ES-I3 (cell line): ENCODE measurements at regions not wholly inside any gene's neighbourhood (a gene's known extent, or its start where the extent isn't known, plus 50 kb on each side); places are given as distances from the start of the nearest gene placed in this dataset.

Experiments used
- H3K36me3 ChIP-seq: 2 replicates; pipeline ENCODE4 v1.6.1; 2013; ENCODE audit warnings: mild to moderate bottlenecking, low read length, control low read depth, moderate library complexity; ENCODE audit not compliant: insufficient read depth
- H3K4me1 ChIP-seq: 2 replicates; pipeline ENCODE4 v1.6.1; 2013; ENCODE audit warnings: mild to moderate bottlenecking, control low read depth, low read length; ENCODE audit not compliant: insufficient read depth
- H3K9ac ChIP-seq: 2 replicates; pipeline ENCODE4 v1.6.1; 2013; ENCODE audit warnings: low read depth, mild to moderate bottlenecking, low read length, moderate library complexity
- H3K9me3 ChIP-seq: 2 replicates; pipeline ENCODE4 v1.6.1; 2013; ENCODE audit warnings: mild to moderate bottlenecking, low read length, moderate library complexity; ENCODE audit not compliant: control insufficient read depth, insufficient read depth

DNA sequence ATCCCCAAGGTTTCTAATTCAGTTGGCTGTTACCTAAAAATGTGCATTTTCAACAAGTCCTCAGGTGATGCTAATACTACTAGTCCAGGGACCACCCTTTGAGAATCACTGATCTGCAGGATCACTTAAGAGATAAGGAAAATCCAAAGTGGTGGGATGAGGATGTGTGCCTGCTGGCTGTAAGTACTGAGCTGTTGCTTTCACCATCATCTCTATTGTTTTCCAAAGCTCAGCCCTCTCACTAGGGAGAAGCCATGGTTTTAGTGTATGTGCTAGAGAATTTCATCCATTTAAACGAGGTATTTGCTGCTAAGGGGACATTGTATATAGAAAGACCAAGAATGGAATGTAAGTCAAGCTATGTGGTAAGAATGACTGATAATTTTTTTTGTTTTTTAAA lies 202.3 kb downstream of the KIF21A start:
- H3K9ac ChIP-seq, result no peak overlapping the region
- H3K4me1 ChIP-seq, result 0 out of 2 replicates have a peak, but pooled peaks cover 4% of the 10 kb centered on the region
- no peaks in the 10 kb centered on the region for H3K9me3 ChIP-seq
- H3K36me3 ChIP-seq, result no peaks in the 10 kb centered on the region

DNA sequence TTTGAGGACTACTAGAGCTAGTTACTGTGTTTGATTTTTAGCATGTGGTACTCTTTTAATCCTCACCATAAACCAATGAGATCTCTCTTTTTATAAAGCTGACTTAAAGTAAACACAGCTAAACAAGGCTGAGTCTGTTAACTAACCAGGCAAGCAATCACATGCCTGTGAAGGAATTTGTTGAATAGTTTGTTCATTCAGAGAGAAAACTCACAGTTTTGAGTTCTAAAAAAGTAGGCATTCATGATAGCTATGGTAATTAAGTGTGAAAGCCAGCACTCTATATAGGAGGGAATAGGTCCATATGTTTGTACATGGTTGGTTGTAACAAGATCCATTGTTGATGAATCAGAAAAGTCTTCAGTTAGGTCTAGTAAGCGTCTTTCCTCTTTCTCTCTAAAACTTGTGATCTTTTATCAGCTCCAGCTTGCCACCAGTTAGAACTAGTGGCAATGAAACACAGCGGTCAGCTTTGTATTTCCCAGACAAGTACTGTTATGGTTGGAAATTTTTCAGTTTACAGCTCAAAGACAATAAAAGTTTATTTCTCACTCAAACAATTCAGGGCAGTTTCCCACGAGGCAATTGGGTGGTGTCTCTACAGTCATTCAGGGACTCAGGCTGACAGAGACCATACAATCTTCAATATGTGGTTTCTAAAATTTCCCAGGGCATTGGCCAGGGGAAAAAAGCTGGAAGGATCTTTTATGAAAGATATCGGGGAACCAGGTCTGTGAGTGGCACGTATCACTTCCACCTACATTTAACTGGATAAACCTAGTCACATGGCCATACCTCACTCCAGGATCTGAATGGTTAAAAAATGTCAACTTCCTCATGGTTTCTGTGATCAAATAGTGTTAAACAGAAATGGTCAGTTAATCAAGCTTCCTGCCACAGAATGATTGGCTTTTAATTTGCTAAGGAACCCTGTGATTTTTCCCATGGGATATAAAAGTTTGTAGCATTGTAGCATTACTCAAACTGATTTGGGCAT lies 203.1 kb downstream of the KIF21A start:
- no peaks in the 10 kb centered on the region for H3K36me3 ChIP-seq
- H3K9me3 ChIP-seq, result no peaks in the 10 kb centered on the region; the same call in 1 of the 2 replicates
- H3K4me1 ChIP-seq, result 0 out of 2 replicates have a peak, but pooled peaks cover 4% of the 10 kb centered on the region
- H3K9ac ChIP-seq, result no peak overlapping the region

DNA sequence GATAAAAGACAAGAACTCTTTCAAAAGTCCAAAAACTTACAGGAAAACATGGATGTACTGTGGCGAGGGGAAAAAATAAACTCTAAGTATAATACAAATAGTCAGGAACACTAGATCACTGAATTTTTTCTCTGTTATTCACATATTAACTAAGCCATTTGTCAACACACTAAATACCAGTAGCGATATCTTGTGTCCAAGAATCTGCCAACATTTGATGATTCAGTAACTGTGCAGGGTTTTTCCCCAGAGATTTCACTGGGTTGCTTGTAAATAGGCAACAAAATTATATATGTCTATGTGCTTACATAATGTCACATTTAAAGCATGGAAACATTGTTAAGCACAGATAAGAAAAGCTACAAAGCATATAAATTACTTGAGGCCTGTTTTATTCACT lies 205.9 kb downstream of the KIF21A start:
- no peak overlapping the region for H3K9ac ChIP-seq
- H3K4me1 ChIP-seq, result 0 out of 2 replicates have a peak, but pooled peaks cover 4% of the 10 kb centered on the region
- H3K9me3 ChIP-seq, result no peaks in the 10 kb centered on the region; the same call in 1 of the 2 replicates
- no peaks in the 10 kb centered on the region for H3K36me3 ChIP-seq

DNA sequence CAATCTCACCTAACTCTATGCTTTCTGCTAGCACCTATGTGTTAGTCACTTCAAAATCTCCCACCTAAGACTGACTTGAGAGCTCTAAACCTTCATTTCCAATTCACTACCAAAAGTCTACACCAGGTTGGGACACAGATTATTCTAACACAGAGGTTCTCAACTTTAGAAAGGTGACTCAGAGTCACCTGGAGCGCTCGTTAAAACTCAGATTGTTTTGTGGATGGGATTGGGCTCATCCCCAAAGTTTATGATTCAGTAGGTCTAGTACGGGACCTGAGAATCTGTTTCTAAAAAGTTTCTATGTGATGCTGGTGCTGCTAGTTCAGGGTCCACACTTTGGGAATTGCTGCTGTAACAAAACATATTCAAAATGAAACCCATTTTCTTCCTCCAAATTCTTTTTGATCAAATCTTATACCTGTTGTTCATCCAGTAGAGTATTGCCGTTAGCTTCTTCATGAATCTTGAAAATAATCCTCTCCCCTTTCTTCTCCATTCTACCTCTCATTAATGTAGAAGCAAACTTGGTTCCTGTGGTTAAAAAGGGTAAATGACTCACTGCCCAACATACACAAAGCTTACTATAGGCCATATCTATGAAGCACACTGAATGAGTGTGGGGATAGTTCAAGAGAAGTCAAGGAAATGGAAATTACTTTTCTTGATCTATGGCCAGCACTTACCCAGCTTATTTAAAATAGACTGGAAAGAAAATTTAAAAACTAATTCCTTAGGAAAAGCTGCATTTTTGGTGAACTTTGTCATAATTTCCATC lies 206.7 kb downstream of the KIF21A start:
- Histone ChIP-seq H3K9ac (no peak overlapping the region), H3K36me3 (no peaks in the 10 kb centered on the region), H3K9me3 (no peaks in the 10 kb centered on the region; the same call in 1 of the 2 replicates), H3K4me1 (0 out of 2 replicates have a peak, but pooled peaks cover 4% of the 10 kb centered on the region)

DNA sequence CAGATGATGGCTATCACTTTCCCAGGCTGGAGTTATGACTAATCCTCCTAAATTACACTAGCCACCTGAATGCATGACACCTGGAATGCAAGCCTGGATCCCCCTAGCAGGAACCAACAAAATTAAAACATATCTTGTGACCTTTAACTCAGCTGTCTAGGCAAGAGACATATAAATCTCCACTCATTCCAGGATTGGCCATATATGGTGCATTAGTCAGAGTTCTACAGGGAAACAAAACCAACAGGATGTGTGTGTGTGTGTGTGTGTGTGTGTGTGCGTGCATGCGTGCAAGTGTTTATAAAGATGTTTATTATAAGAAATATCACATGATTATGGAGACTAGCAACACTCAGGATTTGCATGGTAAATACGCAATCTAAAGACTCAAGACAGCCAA lies 212.8 kb downstream of the KIF21A start:
- Histone ChIP-seq H3K9ac (no peak overlapping the region), H3K36me3 (no peaks in the 10 kb centered on the region), H3K9me3 (no peaks in the 10 kb centered on the region; the same call in 1 of the 2 replicates), H3K4me1 (no peaks in the 10 kb centered on the region)

DNA sequence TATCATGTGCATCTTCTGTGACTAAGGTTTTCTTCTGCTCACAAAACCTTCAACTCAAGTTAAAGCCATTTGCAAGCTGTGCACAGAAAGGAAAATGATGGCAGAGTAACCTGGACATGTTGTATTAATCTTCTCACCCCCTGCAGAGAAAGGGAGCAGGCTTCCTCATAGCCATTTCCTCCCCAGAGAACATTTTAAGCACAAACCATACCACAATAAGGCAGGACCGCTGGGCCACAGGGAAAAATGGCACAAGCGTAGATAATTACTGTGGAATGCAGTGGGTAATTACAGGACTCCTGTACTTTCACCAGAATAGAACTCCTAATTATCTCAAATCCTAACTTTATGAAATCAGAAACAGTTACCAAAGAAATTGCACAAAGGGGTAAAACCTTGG lies 215.7 kb downstream of the KIF21A start:
- H3K9ac ChIP-seq, result no peak overlapping the region
- no peaks in the 10 kb centered on the region for H3K4me1 ChIP-seq
- H3K9me3 ChIP-seq, result no peaks in the 10 kb centered on the region
- no peaks in the 10 kb centered on the region for H3K36me3 ChIP-seq

DNA sequence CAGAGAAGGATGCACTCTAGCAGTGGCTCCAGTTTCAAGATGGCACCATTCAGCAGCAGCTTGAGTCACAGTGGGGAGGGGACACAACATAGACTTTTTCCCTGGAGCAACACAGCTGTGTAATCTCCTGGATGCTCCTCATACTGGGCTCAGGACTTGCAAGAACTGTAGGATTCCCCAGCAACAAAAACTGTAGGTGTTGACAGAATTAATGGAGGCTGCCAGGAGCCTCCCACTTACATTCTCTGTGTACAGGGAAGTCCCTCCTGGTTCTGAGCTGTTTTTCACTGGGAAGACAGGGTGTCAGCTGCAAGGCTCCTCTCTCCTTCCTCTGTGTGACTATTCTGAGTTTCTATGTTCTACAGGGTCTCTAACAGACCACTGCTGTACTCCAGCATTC lies 217.9 kb downstream of the KIF21A start:
- Histone ChIP-seq H3K36me3 (no peaks in the 10 kb centered on the region), H3K4me1 (no peaks in the 10 kb centered on the region), H3K9ac (no peak overlapping the region), H3K9me3 (no peaks in the 10 kb centered on the region)

DNA sequence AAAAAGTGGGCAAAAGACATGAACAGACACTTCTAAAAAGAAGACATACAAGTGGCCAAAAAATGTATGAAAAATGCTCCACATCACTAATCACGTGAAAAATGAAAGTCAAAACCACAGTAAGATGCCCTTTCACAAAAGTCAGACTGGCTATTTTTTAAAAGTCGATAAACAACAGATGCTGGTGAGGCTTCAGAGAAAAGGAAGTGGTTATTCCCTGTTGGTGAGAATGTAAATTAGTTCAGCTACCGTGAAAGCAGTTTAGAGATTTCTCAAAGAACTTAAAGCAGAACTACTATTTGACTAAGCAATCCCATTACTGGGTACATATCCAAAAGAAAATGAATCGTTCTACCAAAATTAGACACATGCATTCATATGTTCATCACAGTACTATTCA lies 237.0 kb downstream of the KIF21A start:
- no peaks in the 10 kb centered on the region; the same call in 1 of the 2 replicates for H3K9me3 ChIP-seq
- no peaks in the 10 kb centered on the region for H3K4me1 ChIP-seq
- H3K9ac ChIP-seq, result no peak overlapping the region
- no peaks in the 10 kb centered on the region for H3K36me3 ChIP-seq

DNA sequence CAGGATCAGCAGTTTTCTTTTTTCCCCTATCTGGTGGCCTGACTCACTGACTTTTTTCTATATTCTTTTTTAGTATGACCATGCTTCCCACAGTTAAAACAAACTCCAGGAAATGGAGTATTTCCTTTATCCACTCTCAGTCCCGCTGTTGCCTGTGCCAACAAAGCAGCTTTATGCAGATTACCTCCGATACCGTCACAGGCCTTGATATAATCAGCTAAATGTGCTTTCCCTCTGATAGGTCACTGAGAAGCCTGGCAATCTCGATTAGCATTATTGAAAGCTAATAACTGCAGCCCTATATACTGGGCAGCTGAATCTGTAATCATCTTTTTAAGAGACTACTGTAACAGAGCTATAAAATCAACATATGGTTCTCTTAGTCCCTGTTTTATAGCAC lies 243.6 kb downstream of the KIF21A start:
- no peak overlapping the region for H3K9ac ChIP-seq
- no peaks in the 10 kb centered on the region for H3K36me3 ChIP-seq
- peaks cover 4% of the 10 kb centered on the region; the same call in 1 of the 2 replicates for H3K4me1 ChIP-seq
- H3K9me3 ChIP-seq, result no peaks in the 10 kb centered on the region; the same call in 1 of the 2 replicates

DNA sequence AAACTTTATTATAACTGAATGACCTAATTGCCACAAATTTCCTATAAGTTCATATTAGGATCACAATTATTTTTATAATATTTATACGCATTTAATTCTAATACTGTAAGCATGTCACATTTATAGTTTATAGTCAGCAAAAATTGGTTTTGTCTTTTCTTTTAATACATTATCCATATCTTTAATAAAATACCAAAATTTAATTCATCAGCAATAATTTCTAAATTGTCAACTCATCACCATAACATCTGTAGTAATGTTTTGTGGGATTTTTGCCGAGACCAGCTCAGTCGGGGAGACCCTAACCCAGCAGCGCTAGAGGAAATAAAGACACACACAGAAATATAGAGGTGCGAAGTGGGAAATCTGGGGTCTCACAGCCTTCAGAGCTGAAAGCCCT lies 254.2 kb downstream of the KIF21A start:
- Histone ChIP-seq H3K36me3 (no peaks in the 10 kb centered on the region), H3K4me1 (no peaks in the 10 kb centered on the region), H3K9ac (no peak overlapping the region), H3K9me3 (no peaks in the 10 kb centered on the region)

DNA sequence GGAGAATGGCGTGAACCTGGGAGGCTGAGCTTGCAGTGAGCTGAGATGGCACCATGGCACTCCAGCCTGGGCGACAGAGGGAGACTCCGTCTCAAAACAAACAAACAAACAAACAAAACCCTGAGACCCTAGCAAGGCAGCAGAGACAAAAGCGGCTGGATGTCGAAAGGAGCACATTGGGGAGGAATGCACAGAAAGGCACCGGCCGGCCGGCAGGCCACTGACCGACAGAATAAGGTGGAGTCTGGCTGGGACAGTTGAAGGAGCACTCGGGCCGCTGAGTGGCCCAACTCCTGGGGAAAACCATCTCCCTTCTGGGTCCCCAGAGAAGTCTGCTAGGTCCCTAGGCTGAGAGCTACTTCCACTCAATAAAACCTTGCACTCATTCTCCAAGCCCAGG lies 256.2 kb downstream of the KIF21A start:
- no peaks in the 10 kb centered on the region for H3K9me3 ChIP-seq
- H3K4me1 ChIP-seq, result no peaks in the 10 kb centered on the region
- H3K36me3 ChIP-seq, result no peaks in the 10 kb centered on the region
- no peak overlapping the region for H3K9ac ChIP-seq

DNA sequence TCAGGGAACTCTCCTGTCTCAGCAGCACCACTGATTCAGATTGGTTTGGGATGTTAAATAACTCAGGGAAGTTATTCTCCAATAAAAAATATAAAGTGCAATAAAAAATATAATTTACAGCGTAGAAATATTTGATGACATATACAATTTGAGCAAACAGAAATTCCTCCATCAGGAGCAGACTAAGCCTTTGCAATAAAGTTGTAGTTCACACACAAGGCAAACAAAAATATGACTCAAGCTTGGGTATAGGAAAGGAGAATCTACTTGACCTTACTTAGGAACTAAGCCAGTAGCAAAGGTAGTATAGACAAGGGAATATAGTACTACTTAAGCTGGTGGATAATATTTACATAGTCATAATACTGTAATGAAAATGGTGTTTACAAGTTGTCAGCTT lies 264.1 kb downstream of the KIF21A start:
- Histone ChIP-seq H3K36me3 (no peaks in the 10 kb centered on the region), H3K9me3 (no peaks in the 10 kb centered on the region), H3K9ac (no peak overlapping the region), H3K4me1 (no peaks in the 10 kb centered on the region)

DNA sequence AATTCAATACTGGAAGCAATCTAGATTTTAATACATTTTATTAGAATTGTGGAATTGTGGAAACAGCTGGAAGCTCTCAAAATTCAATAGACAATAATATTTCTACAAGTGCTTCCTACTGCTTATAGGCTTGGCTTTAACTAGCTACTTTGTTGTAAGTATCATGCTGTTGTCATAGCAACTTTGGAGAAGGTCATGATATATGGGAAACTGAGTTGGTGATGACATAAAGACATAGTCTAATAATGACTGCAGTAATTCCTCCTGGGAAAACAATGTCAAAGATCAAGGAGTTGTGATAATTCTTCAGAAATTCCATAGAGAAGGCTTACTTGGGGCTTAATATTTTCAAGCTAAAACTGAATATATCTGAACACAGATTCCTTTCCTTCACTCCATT lies 266.6 kb downstream of the KIF21A start:
- H3K36me3 ChIP-seq, result no peaks in the 10 kb centered on the region
- no peaks in the 10 kb centered on the region for H3K9me3 ChIP-seq
- H3K9ac ChIP-seq, result no peak overlapping the region
- no peaks in the 10 kb centered on the region for H3K4me1 ChIP-seq

DNA sequence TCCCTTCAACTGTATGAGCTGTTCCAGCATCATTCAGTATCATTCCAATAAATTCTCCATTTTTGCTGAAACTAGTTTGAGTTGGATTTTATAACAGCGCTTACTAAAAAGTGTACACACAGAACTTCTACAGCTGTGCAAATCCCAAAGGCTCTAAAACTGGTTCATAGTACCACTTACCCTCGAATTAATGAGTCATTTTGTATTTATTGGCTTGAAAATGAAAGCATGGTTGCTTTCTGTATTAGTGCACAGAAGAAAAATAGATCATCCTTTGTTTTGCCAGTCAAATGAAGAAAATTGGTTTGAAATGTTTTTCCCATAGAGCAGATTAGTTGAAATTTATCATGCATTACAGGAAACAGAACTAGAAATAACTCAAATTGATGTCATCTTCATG lies 268.3 kb upstream of the CPNE8 start:
- Histone ChIP-seq H3K9me3 (no peaks in the 10 kb centered on the region), H3K4me1 (no peaks in the 10 kb centered on the region), H3K9ac (no peak overlapping the region), H3K36me3 (no peaks in the 10 kb centered on the region)
